Transverse colon (tissue), 4 donors: ENCODE measurements at regions not wholly inside any gene's neighbourhood (a gene's known extent, or its start where the extent isn't known, plus 50 kb on each side); places are given as distances from the start of the nearest gene placed in this dataset.

Experiments
- DNase-seq: peaks from one replicate; pipeline ENCODE4 v3.0.0-alpha.2; 2019
- H3K27ac ChIP-seq, 4 donors: fragments of 200-600 bp; sonication (generic); 2 replicates each; pipeline ENCODE4 v1.5.1; 2016 to 2018; ENCODE audit warnings: inconsistent platforms in 4 of 4
- H3K27me3 ChIP-seq: fragments of 200-600 bp; sonication (generic); 2 replicates; pipeline ENCODE4 v1.5.1; 2017; ENCODE audit warnings: inconsistent platforms
- H3K36me3 ChIP-seq, 4 donors: fragments of 200-600 bp; sonication (generic); 2 replicates each; pipeline ENCODE4 v1.5.1; 2017 to 2019; ENCODE audit warnings: inconsistent platforms in 4 of 4
- H3K4me1 ChIP-seq, 4 donors: fragments of 200-600 bp; sonication (generic); 2 replicates each; pipeline ENCODE4 v1.5.1; 2017 to 2020; ENCODE audit warnings: inconsistent platforms in 4 of 4
- H3K4me3 ChIP-seq, 4 donors: fragments of 200-600 bp; sonication (generic); 1 replicate in 1 of 4; 2 replicates in 3 of 4; pipeline versions ENCODE4 v1.5.1 to v1.6.1; 2017 to 2019; ENCODE audit warnings: inconsistent platforms in 4 of 4
- H3K9me3 ChIP-seq, 2 donors: fragments of 200-600 bp; sonication (generic); 2 replicates each; pipeline ENCODE4 v1.5.1; 2017 to 2019; ENCODE audit warnings: inconsistent platforms in 2 of 2
- CTCF ChIP-seq, 5 experiments: fragments of 200-600 bp in 3 of 5; fragments of 450-650 bp in 2 of 5; sonication (generic) in 3 of 5; IDR thresholded peaks; 1 replicate in 2 of 5; 2 replicates in 3 of 5; pipeline ENCODE4 v1.5.1; 2016 to 2017; ENCODE audit warnings: antibody characterized with exemption in 5 of 5, inconsistent platforms in 3 of 5, mild to moderate bottlenecking in 2 of 5, moderate library complexity in 1 of 5
- EP300 ChIP-seq: sonication (generic); formaldehyde crosslinking; IDR thresholded peaks from one replicate; pipeline ENCODE4 v1.6.1; 2017; ENCODE audit warnings: antibody characterized with exemption, low read depth
- POLR2A ChIP-seq: fragments of 450-650 bp; IDR thresholded peaks from one replicate; pipeline ENCODE4 v1.6.1; 2016; ENCODE audit warnings: antibody characterized with exemption, mild to moderate bottlenecking, moderate library complexity
- POLR2AphosphoS5 ChIP-seq, 3 donors: sonication (generic); formaldehyde crosslinking; IDR thresholded peaks; one replicate each; pipeline ENCODE4 v1.6.1; 2016; ENCODE audit warnings: antibody characterized with exemption in 3 of 3
- WGBS, 2 donors: methylation state at CpG; one replicate each; pipeline ENCODE4 v1.1.5; 2018; ENCODE audit warnings: low coverage in 1 of 2; 5-methylcytosine and 5-hydroxymethylcytosine counted together
- in situ Hi-C, 4 donors: fragments of 200-750 bp; cut with MboI; loops; one replicate each; pipeline versions ENCODE4 v1.15.0 to v1.15.1; 2017; ENCODE audit warnings: low sequenced_read_pairs in 3 of 4, low pct_ligation_motif_present in 1 of 4, low pct_unique_long_range_greater_than_20kb in 1 of 4
- intact Hi-C: fragments of 100-400 bp; cut with DNase I; formaldehyde crosslinking; loops from one replicate; pipeline ENCODE4 v1.15.1; 2023; ENCODE audit warnings: low total_unique reads

DNA sequence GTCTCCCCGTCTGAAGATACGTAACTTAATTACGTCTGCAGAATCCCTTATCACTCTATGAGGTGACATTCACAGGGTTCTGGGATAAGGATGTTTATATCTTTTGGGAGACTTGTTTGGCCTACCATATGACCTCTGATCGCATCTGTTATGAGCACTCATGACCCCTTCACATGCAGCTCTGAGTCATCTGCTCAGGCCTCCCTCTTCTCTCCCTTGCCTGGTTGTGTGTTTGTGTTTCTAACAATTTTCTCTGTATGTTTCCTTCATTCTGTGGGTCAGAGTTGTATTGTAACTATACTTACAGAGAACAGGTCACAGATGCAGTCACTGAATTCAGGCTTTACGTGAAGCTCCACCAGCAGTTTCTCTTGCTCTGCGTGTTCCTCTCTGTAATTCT lies 330.6 kb downstream of the TENT4A start:
- in situ Hi-C loops = no loop called here
- 58 to 78% methylated on average over 6 of the region's 6 CpGs for WGBS, 2 donors

DNA sequence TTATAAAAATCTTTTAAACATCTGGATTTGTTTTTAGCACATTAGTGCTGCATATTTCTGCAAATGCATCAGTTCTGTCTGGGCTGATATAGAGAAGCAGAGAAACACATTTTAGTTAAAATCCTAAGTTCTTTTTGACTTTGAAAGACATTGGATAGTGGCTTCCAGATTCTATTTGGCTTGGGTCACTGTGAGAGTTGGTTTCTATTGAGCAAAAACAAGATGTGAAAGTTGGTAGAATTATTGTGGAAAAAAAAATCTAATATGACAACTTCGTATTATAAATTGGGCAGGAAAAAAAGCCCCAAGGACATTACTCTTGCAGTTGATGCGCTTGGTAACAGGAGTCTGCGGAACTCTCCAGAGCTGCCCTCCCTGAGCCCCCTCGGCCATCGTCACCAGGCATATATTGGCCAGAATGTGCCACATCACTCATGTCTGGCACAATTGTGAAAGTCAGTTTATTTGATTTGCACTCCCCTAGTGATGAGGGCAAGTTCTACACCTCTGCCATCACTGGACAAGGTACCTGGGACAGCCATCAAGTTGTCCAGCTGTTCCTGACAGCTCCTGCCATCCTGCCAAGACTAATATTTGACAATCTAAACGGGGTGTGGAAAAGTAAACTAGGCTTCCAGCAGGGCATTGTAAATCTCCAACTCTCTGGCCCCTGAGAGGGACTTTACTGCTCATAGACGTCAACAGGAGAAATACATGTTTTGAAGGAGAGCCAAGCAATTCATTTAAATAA lies 334.5 kb downstream of the TENT4A start:
- Histone ChIP-seq H3K27ac (no peak overlapping the region), H3K27me3 (peaks cover 7% of the 10 kb centered on the region), H3K9me3 (no peaks in the 10 kb centered on the region), H3K4me1 (no peaks in the 10 kb centered on the region), H3K4me3 (no peak overlapping the region), H3K36me3 (no peaks in the 10 kb centered on the region)
- TF ChIP-seq POLR2AphosphoS5 (IDR thresholded peaks at IDR 0.05) (peak in 2 of 3 donors; percentile 24 to 48), EP300 (no peak)
- intact Hi-C loops = no loop called here
- in situ Hi-C loops = no loop called here
- DNase-seq = peak; percentile 34
- 45 to 48% methylated on average over 6 to 7 of the region's 7 CpGs for WGBS, 2 donors

More for the DNA sequence above, 330.6 kb downstream of the TENT4A start:
- no peak for TF ChIP-seq EP300
- no peak for TF ChIP-seq CTCF (IDR thresholded peaks at IDR 0.05)
- no peak for TF ChIP-seq POLR2AphosphoS5 (IDR thresholded peaks at IDR 0.05)
- TF ChIP-seq POLR2A = no peak
- H3K27ac ChIP-seq = no peak overlapping the region
- H3K4me3 ChIP-seq = no peak overlapping the region
- DNase-seq = no peak
- intact Hi-C loops = no loop called here
- no peaks in the 10 kb centered on the region for H3K9me3 ChIP-seq
- no peaks in the 10 kb centered on the region for H3K36me3 ChIP-seq
- no peaks in the 10 kb centered on the region for H3K4me1 ChIP-seq
- H3K27me3 ChIP-seq = peaks cover 7% of the 10 kb centered on the region

- no peak for DNase-seq
- intact Hi-C loops = no loop called here
- Histone ChIP-seq H3K4me3 (no peak overlapping the region), H3K27ac (no peak overlapping the region), H3K27me3 (peaks cover 3% of the 10 kb centered on the region), H3K9me3 (no peaks in the 10 kb centered on the region), H3K4me1 (no peaks in the 10 kb centered on the region), H3K36me3 (no peaks in the 10 kb centered on the region)
- TF ChIP-seq POLR2AphosphoS5 (IDR thresholded peaks at IDR 0.05) (no peak), CTCF (IDR thresholded peaks at IDR 0.05) (no peak), EP300 (no peak), POLR2A (no peak)
- WGBS, 2 donors = 89% methylated on average over 1 of the region's 1 CpG; no CpG with 5 or more reads in 1 of the 2 donors
- in situ Hi-C loops = no loop called here
Measured at GRCh38 chr5:7050986-7051385, 337.8 kb downstream of the TENT4A start.

- H3K27me3 ChIP-seq = no peaks in the 10 kb centered on the region
- H3K4me1 ChIP-seq = no peaks in the 10 kb centered on the region
- in situ Hi-C loops (no loop called here), intact Hi-C loops (no loop called here)
- H3K4me3 ChIP-seq = no peak overlapping the region
- no peaks in the 10 kb centered on the region for H3K36me3 ChIP-seq
- TF ChIP-seq EP300 (no peak), POLR2AphosphoS5 (IDR thresholded peaks at IDR 0.05) (no peak), CTCF (IDR thresholded peaks at IDR 0.05) (no peak), POLR2A (no peak)
- no peaks in the 10 kb centered on the region for H3K9me3 ChIP-seq
- no peak overlapping the region for H3K27ac ChIP-seq
- no peak for DNase-seq
Measured at GRCh38 chr5:7053125-7053524, 339.9 kb downstream of the TENT4A start.
